ENCODE measurements at regions not wholly inside any gene's neighbourhood (a gene's known extent, or its start where the extent isn't known, plus 50 kb on each side); places are given as distances from the start of the nearest gene placed in this dataset.
"Not testable (repeated sequence)": the region's sequence is repeated elsewhere in the genome, so short reads cannot be mapped to it uniquely, and the experiment has no call there.

- no peaks in the 10 kb centered on the region for H3K9me3 ChIP-seq (ENCODE audit: control insufficient read depth, insufficient read depth, low read depth, low read length)
- H3K79me2 ChIP-seq (ENCODE audit: control insufficient read depth, insufficient read depth, low read length) = no peaks in the 10 kb centered on the region
- H3K9ac ChIP-seq (ENCODE audit: insufficient read depth, low read length) = no peak overlapping the region
- no peak overlapping the region for H2AFZ ChIP-seq (ENCODE audit: low read length)
- DNase-seq (ENCODE audit: low read depth in 2 of 2) = peak; percentile 59 to 73
- H3K36me3 ChIP-seq (ENCODE audit: control insufficient read depth, insufficient read depth, low read length) = no peaks in the 10 kb centered on the region
- H3K27ac ChIP-seq (ENCODE audit: insufficient read depth, low read length) = no peak overlapping the region
- H3K4me2 ChIP-seq (ENCODE audit: extremely low read depth, insufficient read depth, low read length) = peak overlapping the region; percentile 73
- no peaks in the 10 kb centered on the region for H4K20me1 ChIP-seq (ENCODE audit: control insufficient read depth, extremely low read depth, insufficient read depth, low read length)
- H3K27me3 ChIP-seq (ENCODE audit: control insufficient read depth, insufficient read depth, low read length) = no peaks in the 10 kb centered on the region
- TF ChIP-seq CTCF (conservative IDR thresholded peaks at IDR 0.05 in 1 of 2, IDR thresholded peaks at IDR 0.05 in 1 of 2; ENCODE audit: low read depth in 1 of 2, low read length in 2 of 2) (peak; percentile 84 to 89), EZH2 (IDR thresholded peaks at IDR 0.05; ENCODE audit: low read length, missing control alignments) (no peak)
- no peaks in the 10 kb centered on the region for H3K4me1 ChIP-seq (ENCODE audit: control insufficient read depth, extremely low read depth, insufficient read depth, low read length)
- H3K4me3 ChIP-seq (replicated peaks in 1 of 4; ENCODE audit: control extremely low read depth in 1 of 4, insufficient read depth in 1 of 4, low read depth in 3 of 4, low read length in 4 of 4) = peak overlapping the region in 3 of 4 experiments; percentile 20 to 47 (median 37)
These were observed 188.5 kb downstream of the ALX1 start for GRCh38 chr12:85468356-85469157.

GRCh38 chr12:85469158-85470086, 189.4 kb downstream of the ALX1 start:
- H3K4me1 ChIP-seq (ENCODE audit: control insufficient read depth, extremely low read depth, insufficient read depth, low read length); H3K79me2 ChIP-seq (ENCODE audit: control insufficient read depth, insufficient read depth, low read length); H2AFZ ChIP-seq (ENCODE audit: low read length); H3K9me3 ChIP-seq (ENCODE audit: control insufficient read depth, insufficient read depth, low read depth, low read length); H4K20me1 ChIP-seq (ENCODE audit: control insufficient read depth, extremely low read depth, insufficient read depth, low read length); H3K27ac ChIP-seq (ENCODE audit: insufficient read depth, low read length); H3K9ac ChIP-seq (ENCODE audit: insufficient read depth, low read length); H3K27me3 ChIP-seq (ENCODE audit: control insufficient read depth, insufficient read depth, low read length); H3K36me3 ChIP-seq (ENCODE audit: control insufficient read depth, insufficient read depth, low read length): not testable (repeated sequence)
- DNase-seq (ENCODE audit: low read depth in 2 of 2) = peak in 1 of 2 donors; percentile 69
- peak overlapping the region; percentile 73 for H3K4me2 ChIP-seq (ENCODE audit: extremely low read depth, insufficient read depth, low read length)
- H3K4me3 ChIP-seq (replicated peaks in 1 of 4; ENCODE audit: control extremely low read depth in 1 of 4, insufficient read depth in 1 of 4, low read depth in 3 of 4, low read length in 4 of 4) = peak overlapping the region in 2 of 4 experiments; percentile 37 to 47

GRCh38 chr12:85475277-85475676, 195.3 kb downstream of the ALX1 start:
- H3K4me2 ChIP-seq (ENCODE audit: extremely low read depth, insufficient read depth, low read length); H2AFZ ChIP-seq (ENCODE audit: low read length); H3K9me3 ChIP-seq (ENCODE audit: control insufficient read depth, insufficient read depth, low read depth, low read length); H3K9ac ChIP-seq (ENCODE audit: insufficient read depth, low read length); H3K36me3 ChIP-seq (ENCODE audit: control insufficient read depth, insufficient read depth, low read length); H3K4me3 ChIP-seq (replicated peaks in 1 of 4; ENCODE audit: control extremely low read depth in 1 of 4, insufficient read depth in 1 of 4, low read depth in 3 of 4, low read length in 4 of 4); DNase-seq (ENCODE audit: low read depth in 2 of 2); H3K27ac ChIP-seq (ENCODE audit: insufficient read depth, low read length); H3K79me2 ChIP-seq (ENCODE audit: control insufficient read depth, insufficient read depth, low read length); H3K4me1 ChIP-seq (ENCODE audit: control insufficient read depth, extremely low read depth, insufficient read depth, low read length); H3K27me3 ChIP-seq (ENCODE audit: control insufficient read depth, insufficient read depth, low read length); H4K20me1 ChIP-seq (ENCODE audit: control insufficient read depth, extremely low read depth, insufficient read depth, low read length): not testable (repeated sequence)
